ENCODE measurements at regions not wholly inside any gene's neighbourhood (a gene's known extent, or its start where the extent isn't known, plus 50 kb on each side); places are given as distances from the start of the nearest gene placed in this dataset.
"Not testable (repeated sequence)": the region's sequence is repeated elsewhere in the genome, so short reads cannot be mapped to it uniquely, and the experiment has no call there.

- no peak for DNase-seq (ENCODE audit: low spot score)
Measured at GRCh38 chr10:109663122-109663521, 260.2 kb downstream of the XPNPEP1 start.

GRCh38 chr10:109652612-109653011 is 270.7 kb downstream of the XPNPEP1 start:
- DNase-seq (ENCODE audit: low spot score), result not testable (repeated sequence)

GRCh38 chr10:109650228-109650627 is 273.1 kb downstream of the XPNPEP1 start:
- no peak for DNase-seq (ENCODE audit: low spot score)

- DNase-seq (ENCODE audit: low spot score), result no peak
Measured at GRCh38 chr10:109647627-109648026, 275.7 kb downstream of the XPNPEP1 start.

- no peak for DNase-seq (ENCODE audit: low spot score)
Measured at GRCh38 chr10:109633846-109634245, 289.5 kb downstream of the XPNPEP1 start.

- DNase-seq (ENCODE audit: low spot score), result not testable (repeated sequence)
Measured at GRCh38 chr10:109633017-109633416, 290.3 kb downstream of the XPNPEP1 start.

GRCh38 chr10:109624939-109625338 is 298.4 kb downstream of the XPNPEP1 start:
- DNase-seq (ENCODE audit: low spot score), result no peak

- DNase-seq (ENCODE audit: low spot score), result no peak
Measured at GRCh38 chr10:109622566-109622965, 300.7 kb downstream of the XPNPEP1 start.

GRCh38 chr10:109620396-109620795 is 302.9 kb downstream of the XPNPEP1 start:
- no peak for DNase-seq (ENCODE audit: low spot score)

GRCh38 chr10:109619914-109620313 is 303.4 kb downstream of the XPNPEP1 start:
- no peak for DNase-seq (ENCODE audit: low spot score)

- DNase-seq (ENCODE audit: low spot score), result no peak
Measured at GRCh38 chr10:109618748-109619147, 304.6 kb downstream of the XPNPEP1 start.

GRCh38 chr10:109618301-109618700 is 305.0 kb downstream of the XPNPEP1 start:
- DNase-seq (ENCODE audit: low spot score), result no peak

GRCh38 chr10:109616359-109616980 is 306.8 kb downstream of the XPNPEP1 start:
- no peak for DNase-seq (ENCODE audit: low spot score)

GRCh38 chr10:109595356-109595755 is 328.0 kb downstream of the XPNPEP1 start:
- DNase-seq (ENCODE audit: low spot score), result not testable (repeated sequence)

GRCh38 chr10:109593682-109594081 is 329.6 kb downstream of the XPNPEP1 start:
- DNase-seq (ENCODE audit: low spot score), result no peak

- no peak for DNase-seq (ENCODE audit: low spot score)
Measured at GRCh38 chr10:109592391-109592790, 330.9 kb downstream of the XPNPEP1 start.

GRCh38 chr10:109591601-109592000 is 331.7 kb downstream of the XPNPEP1 start:
- no peak for DNase-seq (ENCODE audit: low spot score)

GRCh38 chr10:109588259-109588658 is 335.1 kb downstream of the XPNPEP1 start:
- no peak for DNase-seq (ENCODE audit: low spot score)

GRCh38 chr10:109587366-109587765 is 335.9 kb downstream of the XPNPEP1 start:
- no peak for DNase-seq (ENCODE audit: low spot score)

- DNase-seq (ENCODE audit: low spot score), result no peak
Measured at GRCh38 chr10:109556399-109556798, 366.9 kb downstream of the XPNPEP1 start.

GRCh38 chr10:109542050-109542603 is 381.2 kb downstream of the XPNPEP1 start:
- not testable (repeated sequence) for DNase-seq (ENCODE audit: low spot score)

GRCh38 chr10:109534193-109534592 is 389.1 kb downstream of the XPNPEP1 start:
- no peak for DNase-seq (ENCODE audit: low spot score)

- DNase-seq (ENCODE audit: low spot score), result no peak
Measured at GRCh38 chr10:109529258-109529657, 394.1 kb downstream of the XPNPEP1 start.

GRCh38 chr10:109517748-109518147 is 405.6 kb downstream of the XPNPEP1 start:
- DNase-seq (ENCODE audit: low spot score), result no peak
